Posterior vena cava (tissue), 2 donors: ENCODE measurements at regions not wholly inside any gene's neighbourhood (a gene's known extent, or its start where the extent isn't known, plus 50 kb on each side); places are given as distances from the start of the nearest gene placed in this dataset.
"Not testable (repeated sequence)": the region's sequence is repeated elsewhere in the genome, so short reads cannot be mapped to it uniquely, and the experiment has no call there.

Source experiments
- DNase-seq: peaks from one replicate; pipeline ENCODE4 v3.0.0-alpha.2; 2020; ENCODE audit warnings: low spot score
- intact Hi-C, 2 donors: fragments of 100-400 bp; cut with DNase I; formaldehyde crosslinking; loops; one replicate each; pipeline versions ENCODE4 v1.14.1 to v1.14.2; 2022 to 2023
- donor health status: DM: yes; HTN: yes; CAD: no.
- donor health status: DM: yes; HTN: yes; CAD: no.

GRCh38 chr7:137120690-137121089 lies 222.8 kb downstream of the PTN start:
- DNase-seq, result no peak
- intact Hi-C loops, result no loop called here

GRCh38 chr7:137110535-137110934 lies 233.0 kb downstream of the PTN start:
- intact Hi-C loops, result no loop called here
- no peak for DNase-seq

DNA sequence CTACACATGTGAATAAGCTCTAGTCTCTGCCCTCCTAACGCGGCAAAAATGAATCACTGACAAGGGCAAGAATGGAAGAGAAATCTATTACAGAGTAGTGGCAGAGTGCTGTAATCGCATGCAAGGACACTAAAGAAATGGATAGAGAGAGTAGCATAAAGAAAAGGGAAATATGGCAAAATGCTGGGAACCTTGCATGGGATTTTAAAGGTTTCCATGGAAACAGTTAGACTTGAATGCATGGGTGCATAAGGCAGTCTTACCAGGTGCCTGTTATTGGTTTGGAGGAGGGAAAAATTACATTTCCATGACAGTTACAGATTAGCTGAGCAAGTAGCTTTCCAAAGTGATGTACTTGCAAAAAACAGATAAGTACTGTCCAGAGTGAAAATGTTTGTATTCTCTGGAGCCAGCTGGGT lies 233.4 kb downstream of the PTN start:
- intact Hi-C loops, result no loop called here

DNA sequence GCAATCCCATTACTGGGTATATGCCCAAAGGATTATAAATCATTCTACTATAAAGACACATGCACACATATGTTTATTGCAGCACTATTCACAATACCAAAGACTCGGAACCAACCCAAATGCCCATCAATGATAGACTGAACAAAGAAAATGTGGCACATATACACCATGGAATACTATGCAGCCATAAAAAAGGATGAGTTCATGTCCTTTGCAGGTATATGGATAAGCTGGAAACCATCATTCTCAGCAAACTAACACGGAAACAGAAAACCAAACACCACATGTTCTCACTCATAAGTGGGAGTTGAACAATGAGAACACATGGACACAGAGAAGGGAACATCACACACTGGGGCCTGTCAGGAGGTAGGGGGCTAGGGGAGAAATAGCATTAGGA lies 235.7 kb downstream of the PTN start:
- intact Hi-C loops, DNase-seq: not testable (repeated sequence)

More for the DNA sequence above, 233.4 kb downstream of the PTN start:
- DNase-seq, result no peak

DNA sequence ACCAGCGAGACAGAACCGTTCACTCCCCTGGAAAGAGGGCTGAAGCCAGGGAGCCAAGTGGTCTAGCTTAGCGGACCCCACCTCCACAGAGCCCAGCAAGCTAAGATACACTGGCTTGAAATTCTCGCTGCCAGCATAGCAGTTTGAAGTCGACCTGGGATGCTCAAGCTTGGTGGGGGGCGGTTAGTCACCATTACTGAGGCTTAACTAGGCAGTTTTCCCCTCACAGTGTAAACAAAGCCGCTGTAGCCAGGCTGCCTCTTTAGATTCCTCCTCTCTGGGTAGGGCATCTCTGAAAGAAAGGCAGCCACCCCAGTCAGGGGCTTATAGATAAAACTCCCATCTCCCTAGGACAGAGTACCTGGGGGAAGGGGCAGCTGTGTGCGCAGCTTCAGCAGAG lies 235.1 kb downstream of the CHRM2 start:
- intact Hi-C loops, DNase-seq: not testable (repeated sequence)

- intact Hi-C loops, result no loop called here
- DNase-seq, result no peak
Measured at GRCh38 chr7:137097111-137097510, 228.7 kb downstream of the CHRM2 start.

DNA sequence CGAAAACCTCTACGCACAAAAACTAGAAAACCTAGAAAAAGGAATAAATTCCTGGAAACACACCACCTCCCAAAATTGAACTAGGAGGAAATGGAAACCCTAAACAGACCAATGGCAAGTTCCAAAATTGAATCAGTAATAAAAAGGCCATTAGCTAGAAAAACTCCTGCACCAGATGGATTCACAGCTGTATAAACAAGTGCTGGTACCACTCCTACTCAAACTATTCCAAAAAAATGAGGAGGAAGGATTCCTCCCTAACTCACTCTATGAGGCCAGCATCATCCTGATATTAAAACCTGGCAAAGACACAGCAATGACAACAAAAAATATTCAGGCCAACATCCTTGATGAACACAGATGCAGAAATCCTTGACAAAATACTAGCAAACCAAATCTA lies 228.2 kb downstream of the CHRM2 start:
- intact Hi-C loops, result no loop called here
- no peak for DNase-seq

GRCh38 chr7:137093198-137093597 lies 224.7 kb downstream of the CHRM2 start:
- intact Hi-C loops, result no loop called here
- DNase-seq, result no peak

GRCh38 chr7:137091396-137091795 lies 222.9 kb downstream of the CHRM2 start:
- DNase-seq, result no peak
- intact Hi-C loops, result no loop called here

DNA sequence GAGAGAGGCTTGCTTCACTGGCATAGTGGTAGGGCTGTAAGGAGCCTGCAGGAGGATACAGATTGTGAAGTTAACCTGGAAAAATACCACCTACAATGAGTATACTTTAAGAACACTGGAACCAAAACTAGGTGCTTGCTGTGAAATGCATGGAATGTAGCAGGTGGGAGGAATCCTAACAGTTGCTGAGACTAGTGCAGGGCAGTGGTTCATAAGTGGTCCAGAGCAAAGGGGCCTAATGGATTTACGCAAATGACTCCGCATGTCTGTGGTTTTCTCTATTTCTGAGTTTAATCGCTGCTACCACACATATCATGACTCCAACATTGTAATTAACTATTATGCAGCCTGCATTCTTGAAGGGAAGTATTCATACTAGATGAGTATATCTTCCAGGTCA lies 218.4 kb downstream of the CHRM2 start:
- no peak for DNase-seq
- intact Hi-C loops, result no loop called here

DNA sequence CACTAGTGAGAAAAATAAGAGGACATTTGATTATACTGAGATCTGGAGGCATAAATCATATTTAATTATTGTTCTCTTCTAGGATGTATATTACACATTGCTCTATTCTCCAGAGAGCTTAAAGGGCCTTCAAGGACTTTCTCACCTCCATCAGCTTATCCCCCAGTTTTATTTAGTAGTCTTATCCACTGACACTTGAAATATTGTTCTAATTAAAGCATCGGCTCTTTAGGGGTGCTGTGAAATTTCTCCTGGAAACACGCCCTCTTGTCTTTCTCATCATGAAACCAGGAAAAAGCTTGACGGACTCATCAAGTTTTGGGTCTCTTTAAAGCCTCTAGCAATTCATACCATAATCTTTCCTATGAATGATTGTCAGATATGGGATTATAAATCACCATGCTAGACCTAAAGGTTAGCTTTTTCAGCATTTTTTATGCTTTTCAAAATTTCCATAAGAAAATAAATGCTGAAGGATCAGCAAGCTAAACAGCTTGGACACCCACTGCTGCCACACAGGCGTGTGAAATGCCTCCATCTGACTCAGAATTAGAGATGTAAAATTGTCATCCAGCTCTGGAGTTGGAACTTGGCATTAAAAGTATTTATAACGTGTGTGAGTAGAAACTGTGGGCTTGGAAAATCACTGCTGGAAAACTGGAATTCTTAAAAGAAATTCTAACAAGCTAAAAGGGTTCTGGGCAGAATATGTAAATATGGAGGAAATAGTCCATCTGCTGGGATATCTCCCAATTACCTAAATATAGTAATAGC lies 216.3 kb downstream of the CHRM2 start:
- intact Hi-C loops, result no loop called here
- no peak for DNase-seq

GRCh38 chr7:137082391-137082790 lies 213.9 kb downstream of the CHRM2 start:
- intact Hi-C loops, result no loop called here
- no peak for DNase-seq

DNA sequence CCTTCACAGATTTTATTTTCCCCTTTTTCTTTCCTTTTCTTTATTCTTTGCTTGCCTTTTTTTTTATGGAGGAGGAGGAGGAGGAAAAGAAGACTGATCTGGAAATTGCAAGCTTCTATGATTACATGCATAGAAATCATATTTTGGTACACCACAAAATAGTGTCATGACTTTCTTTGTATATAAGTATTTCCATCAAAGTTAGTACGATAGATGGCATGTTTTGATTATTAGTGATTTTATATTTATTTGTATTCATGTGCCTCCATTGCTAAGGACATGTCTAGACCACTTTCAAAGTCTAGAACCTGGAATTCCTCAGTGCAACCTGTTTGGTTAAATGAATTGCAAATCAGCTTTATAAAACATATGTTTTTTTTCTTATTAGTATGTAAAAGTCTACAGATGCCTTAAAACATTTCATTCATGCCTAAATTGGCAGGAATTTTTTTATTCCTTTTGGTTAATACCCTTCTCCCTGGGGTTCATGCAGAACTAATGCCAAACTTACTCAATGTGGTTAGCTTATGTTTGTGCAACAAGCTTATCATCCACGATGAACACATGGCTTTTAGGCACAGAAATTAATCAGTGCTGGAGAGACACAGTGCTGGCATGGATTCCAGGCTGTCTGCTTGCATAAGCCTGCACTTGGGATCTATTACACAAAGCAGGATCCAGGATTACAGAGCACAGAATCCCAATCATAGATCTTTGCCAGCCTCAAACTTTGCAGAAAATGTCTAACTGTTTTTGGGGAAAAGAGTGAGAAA lies 213.1 kb downstream of the CHRM2 start:
- peak; percentile 84 for DNase-seq
- intact Hi-C loops, result no loop called here

GRCh38 chr7:137080516-137081203 lies 212.2 kb downstream of the CHRM2 start:
- DNase-seq, result no peak
- intact Hi-C loops, result no loop called here

GRCh38 chr7:137078781-137079180 lies 210.3 kb downstream of the CHRM2 start:
- intact Hi-C loops, result no loop called here
- no peak for DNase-seq

GRCh38 chr7:137074391-137075030 lies 206.1 kb downstream of the CHRM2 start:
- intact Hi-C loops, result no loop called here
- no peak for DNase-seq

DNA sequence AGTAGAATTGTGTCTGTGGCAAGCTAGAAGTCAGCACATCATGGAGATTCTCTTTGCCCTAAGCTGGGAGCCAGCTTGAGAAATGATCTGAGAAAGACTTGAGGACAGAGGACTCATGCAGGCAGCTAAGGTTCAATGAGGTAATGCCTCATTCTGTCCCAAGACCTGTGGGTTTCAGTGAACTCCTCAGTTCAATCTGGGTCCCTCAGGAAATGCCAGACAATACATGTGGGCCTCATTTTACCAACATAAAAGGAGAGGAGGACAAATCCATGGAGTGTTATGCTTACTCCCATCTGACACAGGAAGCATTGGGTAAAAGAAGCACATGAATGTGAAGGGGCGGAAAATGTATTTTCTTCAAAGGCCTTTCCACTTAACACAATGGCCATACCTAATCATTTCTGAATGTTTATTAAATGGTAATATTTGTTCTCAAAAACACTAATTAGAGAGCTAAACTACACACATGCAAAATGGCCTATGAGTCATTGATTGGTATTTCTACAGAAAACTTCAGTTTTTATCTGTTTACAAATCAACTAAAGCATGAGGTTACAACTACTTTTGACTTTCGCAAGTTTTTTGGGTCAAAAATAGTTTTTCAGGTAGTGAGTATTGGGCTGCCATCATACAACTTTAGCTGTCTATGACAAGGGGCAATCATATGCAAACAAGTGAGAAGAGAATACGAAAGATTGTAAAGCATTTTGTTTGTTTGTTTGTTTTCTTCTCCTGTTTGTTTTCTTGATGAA lies 205.3 kb downstream of the CHRM2 start:
- intact Hi-C loops, result no loop called here
- DNase-seq, result no peak
